ENCODE measurements at regions not wholly inside any gene's neighbourhood (a gene's known extent, or its start where the extent isn't known, plus 50 kb on each side); places are given as distances from the start of the nearest gene placed in this dataset.
"Not testable (repeated sequence)": the region's sequence is repeated elsewhere in the genome, so short reads cannot be mapped to it uniquely, and the experiment has no call there.

- CTCF ChIA-PET, result interaction anchor here (0.6 to 1.0 kb wide), 2 partner anchors 43 to 102 kb away, joined by 3 read pairs; no protein-coding TSS in a partner anchor
- H3K36me3 Mint-ChIP-seq (ENCODE audit: low read depth), result no peaks in the 10 kb centered on the region
- DNase-seq, result no peak
- peaks cover 2% of the 10 kb centered on the region for H3K4me1 Mint-ChIP-seq
- H3K27me3 Mint-ChIP-seq, result peaks cover 8% of the 10 kb centered on the region
- POLR2A ChIA-PET, result interaction anchor here (0.6 kb wide), 1 partner anchor 300 kb away, joined by 3 read pairs; no protein-coding TSS in a partner anchor
- no peak overlapping the region for H3K4me3 Mint-ChIP-seq
- no peaks in the 10 kb centered on the region for H3K9me3 Mint-ChIP-seq
- H3K27ac Mint-ChIP-seq, result no peak overlapping the region
These were observed 85.1 kb upstream of the ATL2 start for GRCh38 chr2:38462121-38462661.

- Mint-ChIP-seq H3K9me3 (no peaks in the 10 kb centered on the region), H3K36me3 (ENCODE audit: low read depth) (no peaks in the 10 kb centered on the region), H3K4me3 (no peak overlapping the region), H3K27ac (no peak overlapping the region), H3K4me1 (peaks cover 2% of the 10 kb centered on the region), H3K27me3 (peaks cover 8% of the 10 kb centered on the region)
- no peak for DNase-seq
- ChIA-PET POLR2A (no interaction called here), CTCF (no interaction called here)
These were observed 84.4 kb upstream of the ATL2 start for GRCh38 chr2:38461470-38461869.

DNA sequence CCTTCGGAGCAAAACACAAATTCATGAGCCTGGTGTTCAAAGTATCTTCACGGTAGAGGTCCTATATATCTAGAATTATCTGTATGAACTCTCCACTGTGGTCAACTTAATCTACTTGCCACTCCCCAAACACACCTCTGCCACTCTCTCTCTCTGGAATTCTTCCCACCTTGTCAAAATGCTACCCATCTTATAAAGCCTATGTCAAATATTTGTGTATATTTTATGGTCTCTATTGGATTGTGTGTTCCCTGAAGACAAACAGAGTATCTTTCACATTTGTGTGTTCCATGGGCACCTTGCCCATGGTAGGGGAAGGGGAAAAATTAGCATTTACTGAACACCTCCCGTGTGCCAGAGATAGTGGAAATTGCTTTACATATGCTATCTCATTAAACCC lies 83.2 kb upstream of the ATL2 start:
- no peak for DNase-seq
- H3K4me3 Mint-ChIP-seq, result no peak overlapping the region
- CTCF ChIA-PET, result interaction anchor here (2.0 kb wide), 1 partner anchor 10 kb away, joined by 4 read pairs; no protein-coding TSS in a partner anchor
- H3K4me1 Mint-ChIP-seq, result peaks cover 2% of the 10 kb centered on the region
- no peaks in the 10 kb centered on the region for H3K9me3 Mint-ChIP-seq
- H3K27me3 Mint-ChIP-seq, result peaks cover 8% of the 10 kb centered on the region
- no peak overlapping the region for H3K27ac Mint-ChIP-seq
- no peaks in the 10 kb centered on the region for H3K36me3 Mint-ChIP-seq (ENCODE audit: low read depth)
- POLR2A ChIA-PET, result no interaction called here

DNA sequence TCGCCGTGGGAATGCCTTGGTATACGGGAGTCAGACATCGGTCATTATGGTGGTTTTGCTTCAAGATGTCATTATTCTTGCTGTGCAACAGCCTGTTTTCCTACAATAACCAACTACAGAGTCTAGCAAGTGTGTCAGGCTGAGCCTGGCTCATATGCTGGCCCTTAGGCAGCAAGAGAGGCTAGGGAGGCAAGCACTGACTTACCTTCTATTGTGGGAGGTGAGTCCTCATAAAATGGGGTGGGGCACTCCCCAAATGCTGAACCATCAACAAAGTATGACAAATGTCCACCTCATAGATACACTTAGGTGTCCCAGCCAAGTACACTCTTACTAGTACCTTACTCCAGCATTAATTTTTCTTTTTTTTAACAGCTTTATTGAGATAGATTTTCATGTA lies 77.0 kb upstream of the ATL2 start:
- no peaks in the 10 kb centered on the region for H3K36me3 Mint-ChIP-seq (ENCODE audit: low read depth)
- H3K9me3 Mint-ChIP-seq, result no peaks in the 10 kb centered on the region
- H3K27me3 Mint-ChIP-seq, result peaks cover 13% of the 10 kb centered on the region
- DNase-seq, result no peak
- CTCF ChIA-PET, result no interaction called here
- no peak overlapping the region for H3K4me3 Mint-ChIP-seq
- POLR2A ChIA-PET, result no interaction called here
- no peaks in the 10 kb centered on the region for H3K4me1 Mint-ChIP-seq
- H3K27ac Mint-ChIP-seq, result no peak overlapping the region

- ChIA-PET POLR2A (interaction anchor here (0.6 kb wide), 1 partner anchor 27 kb away, joined by 3 read pairs; no protein-coding TSS in a partner anchor), CTCF (interaction anchor here (0.7 kb wide), 1 partner anchor 89 kb away, joined by 5 read pairs; no protein-coding TSS in a partner anchor)
- DNase-seq; H3K4me3 Mint-ChIP-seq; H3K27me3 Mint-ChIP-seq; H3K27ac Mint-ChIP-seq; H3K36me3 Mint-ChIP-seq (ENCODE audit: low read depth); H3K9me3 Mint-ChIP-seq; H3K4me1 Mint-ChIP-seq: not testable (repeated sequence)
These were observed 74.7 kb upstream of the ATL2 start for GRCh38 chr2:38451778-38452177.

GRCh38 chr2:38450509-38450908 lies 73.4 kb upstream of the ATL2 start:
- DNase-seq, result no peak
- peaks cover 6% of the 10 kb centered on the region for H3K27me3 Mint-ChIP-seq
- no peaks in the 10 kb centered on the region for H3K9me3 Mint-ChIP-seq
- ChIA-PET CTCF (no interaction called here), POLR2A (no interaction called here)
- no peaks in the 10 kb centered on the region for H3K36me3 Mint-ChIP-seq (ENCODE audit: low read depth)
- no peak overlapping the region for H3K27ac Mint-ChIP-seq
- H3K4me3 Mint-ChIP-seq, result no peak overlapping the region
- no peaks in the 10 kb centered on the region for H3K4me1 Mint-ChIP-seq

DNA sequence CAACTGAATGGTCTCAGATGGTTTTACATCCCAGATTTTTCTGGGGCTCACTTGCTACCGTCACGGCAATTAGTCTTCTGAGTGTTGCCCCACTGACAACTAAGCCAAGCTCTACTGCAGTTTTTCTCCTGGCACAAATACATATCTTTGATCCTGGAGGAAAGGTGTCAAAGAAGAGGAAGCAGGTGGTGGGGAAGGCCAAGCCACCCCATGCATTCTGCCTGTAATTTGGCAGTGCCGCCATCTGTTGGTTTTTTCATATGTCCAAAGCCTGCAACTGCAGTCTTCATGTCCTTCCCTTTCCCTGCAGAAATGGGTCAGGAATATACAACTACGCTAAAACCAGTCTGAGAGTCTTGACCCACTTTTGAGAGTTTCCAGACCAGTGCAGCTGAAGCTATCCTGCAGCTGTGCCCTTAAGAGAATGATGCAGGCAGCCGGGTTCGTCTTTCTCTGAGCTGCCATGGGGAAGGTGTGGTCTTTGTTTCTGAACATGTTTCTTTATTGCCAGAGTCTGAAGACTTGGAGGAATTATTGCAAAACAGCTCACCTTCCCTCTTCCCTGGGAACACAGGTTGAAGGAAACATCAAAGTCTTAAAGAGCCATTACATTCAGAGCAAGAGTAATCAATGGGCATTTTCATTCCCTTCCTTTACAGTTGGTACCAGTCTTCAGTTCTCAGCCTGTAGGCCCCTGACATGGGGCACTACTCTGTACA lies 71.8 kb upstream of the ATL2 start:
- Mint-ChIP-seq H3K27me3 (peaks cover 6% of the 10 kb centered on the region), H3K9me3 (no peaks in the 10 kb centered on the region), H3K36me3 (ENCODE audit: low read depth) (no peaks in the 10 kb centered on the region), H3K4me3 (no peak overlapping the region), H3K27ac (no peak overlapping the region), H3K4me1 (no peaks in the 10 kb centered on the region)
- DNase-seq, result no peak
- ChIA-PET CTCF (interaction anchor here (0.6 to 1.2 kb wide), 3 partner anchors 58 to 174 kb away, joined by 3 to 4 read pairs (median 3); no protein-coding TSS in a partner anchor), POLR2A (no interaction called here)

GRCh38 chr2:38446906-38447561 lies 70.0 kb upstream of the ATL2 start:
- H3K4me3 Mint-ChIP-seq, result no peak overlapping the region
- no peaks in the 10 kb centered on the region for H3K4me1 Mint-ChIP-seq
- DNase-seq, result no peak
- peaks cover 11% of the 10 kb centered on the region for H3K27me3 Mint-ChIP-seq
- ChIA-PET CTCF (interaction anchor here (0.6 kb wide), 1 partner anchor 147 kb away, joined by 3 read pairs; no protein-coding TSS in a partner anchor), POLR2A (no interaction called here)
- H3K27ac Mint-ChIP-seq, result no peak overlapping the region
- H3K9me3 Mint-ChIP-seq, result no peaks in the 10 kb centered on the region
- no peaks in the 10 kb centered on the region for H3K36me3 Mint-ChIP-seq (ENCODE audit: low read depth)

DNA sequence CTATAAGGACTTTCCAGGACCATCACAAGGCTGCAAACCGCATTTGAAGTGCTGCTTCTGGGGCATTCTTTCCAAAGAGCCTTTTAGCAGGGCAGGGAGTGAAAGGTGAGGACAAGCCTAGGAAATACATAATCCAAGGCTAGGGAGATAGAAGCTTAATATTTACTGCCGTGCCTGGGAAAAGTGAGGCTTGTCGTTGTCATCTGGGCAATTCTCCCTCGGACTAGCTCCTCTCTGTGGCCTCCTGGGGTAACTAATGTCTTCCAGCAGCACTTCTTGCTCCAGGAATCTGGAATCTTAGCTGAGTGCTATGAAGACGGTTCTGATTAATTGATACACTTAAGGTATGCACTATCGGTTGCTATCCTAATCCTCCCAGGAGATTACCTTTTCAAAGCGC lies 69.3 kb upstream of the ATL2 start:
- H3K4me3 Mint-ChIP-seq, result no peak overlapping the region
- no peaks in the 10 kb centered on the region for H3K9me3 Mint-ChIP-seq
- no peaks in the 10 kb centered on the region for H3K36me3 Mint-ChIP-seq (ENCODE audit: low read depth)
- ChIA-PET POLR2A (no interaction called here), CTCF (no interaction called here)
- H3K4me1 Mint-ChIP-seq, result no peaks in the 10 kb centered on the region
- peaks cover 14% of the 10 kb centered on the region for H3K27me3 Mint-ChIP-seq
- no peak for DNase-seq
- H3K27ac Mint-ChIP-seq, result no peak overlapping the region

- no peaks in the 10 kb centered on the region for H3K9me3 Mint-ChIP-seq
- H3K4me3 Mint-ChIP-seq, result no peak overlapping the region
- ChIA-PET POLR2A (no interaction called here), CTCF (no interaction called here)
- peaks cover 14% of the 10 kb centered on the region for H3K27me3 Mint-ChIP-seq
- H3K36me3 Mint-ChIP-seq (ENCODE audit: low read depth), result no peaks in the 10 kb centered on the region
- H3K4me1 Mint-ChIP-seq, result no peaks in the 10 kb centered on the region
- no peak overlapping the region for H3K27ac Mint-ChIP-seq
- DNase-seq, result no peak
These were observed 67.2 kb upstream of the ATL2 start for GRCh38 chr2:38444247-38444646.

DNA sequence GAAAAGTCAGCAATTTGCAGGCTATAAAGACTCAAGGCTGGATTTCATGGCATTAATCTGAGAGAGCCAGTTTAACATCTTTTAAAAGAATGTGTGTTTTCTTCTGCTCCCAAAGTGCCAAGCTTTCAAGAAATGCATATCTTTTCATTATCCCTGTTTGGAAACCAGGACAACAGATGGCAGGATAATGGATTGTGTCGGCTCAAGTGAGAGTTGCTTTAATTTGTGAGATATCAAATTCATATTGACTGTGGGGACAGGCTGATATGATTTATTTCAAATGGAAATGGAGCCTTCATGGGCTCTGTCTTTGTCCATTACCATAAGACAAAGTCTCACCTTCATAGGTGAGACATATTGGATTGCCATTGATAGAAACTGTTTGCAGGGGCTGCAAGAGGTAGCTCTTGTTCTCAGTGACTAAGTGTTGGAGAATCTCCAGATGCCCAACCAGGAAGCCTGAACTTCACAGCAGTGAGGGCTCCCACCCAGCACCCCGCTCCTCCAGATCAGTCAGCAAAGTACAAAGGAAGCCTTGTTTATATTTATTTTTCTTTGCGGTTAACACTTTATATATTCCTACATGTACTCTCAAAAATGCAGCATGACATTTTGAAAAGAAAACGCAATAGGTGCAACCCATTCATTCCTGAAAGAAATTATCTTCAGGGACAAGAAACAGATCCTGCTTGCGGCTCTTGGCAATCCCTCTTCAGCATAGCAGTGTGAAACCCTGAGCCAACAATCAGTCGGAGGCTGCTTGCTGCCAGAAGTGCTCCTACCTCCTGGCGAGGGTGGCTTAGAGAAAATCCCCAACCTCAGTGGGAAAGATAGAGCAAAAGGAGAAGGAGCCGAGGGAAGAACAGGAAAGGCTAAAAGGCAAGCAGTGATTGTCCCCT lies 65.8 kb upstream of the ATL2 start:
- Mint-ChIP-seq H3K27me3 (peaks cover 14% of the 10 kb centered on the region), H3K4me3 (no peak overlapping the region), H3K27ac (no peak overlapping the region), H3K4me1 (peaks cover 8% of the 10 kb centered on the region), H3K9me3 (no peaks in the 10 kb centered on the region), H3K36me3 (ENCODE audit: low read depth) (no peaks in the 10 kb centered on the region)
- DNase-seq, result no peak
- CTCF ChIA-PET, result no interaction called here
- POLR2A ChIA-PET, result no interaction called here

GRCh38 chr2:38441346-38441745 lies 64.3 kb upstream of the ATL2 start:
- Mint-ChIP-seq H3K27ac (no peak overlapping the region), H3K36me3 (ENCODE audit: low read depth) (no peaks in the 10 kb centered on the region), H3K9me3 (no peaks in the 10 kb centered on the region), H3K27me3 (peaks cover 14% of the 10 kb centered on the region), H3K4me1 (peaks cover 8% of the 10 kb centered on the region), H3K4me3 (no peak overlapping the region)
- ChIA-PET POLR2A (no interaction called here), CTCF (no interaction called here)
- no peak for DNase-seq

GRCh38 chr2:38440655-38441054 lies 63.6 kb upstream of the ATL2 start:
- no peak overlapping the region for H3K4me3 Mint-ChIP-seq
- H3K4me1 Mint-ChIP-seq, result peaks cover 8% of the 10 kb centered on the region
- CTCF ChIA-PET, result no interaction called here
- H3K27me3 Mint-ChIP-seq, result peaks cover 14% of the 10 kb centered on the region
- no peaks in the 10 kb centered on the region for H3K9me3 Mint-ChIP-seq
- DNase-seq, result no peak
- no peak overlapping the region for H3K27ac Mint-ChIP-seq
- H3K36me3 Mint-ChIP-seq (ENCODE audit: low read depth), result no peaks in the 10 kb centered on the region
- POLR2A ChIA-PET, result no interaction called here

All from activated CD4-positive, alpha-beta T cell treated with anti-CD3 and anti-CD28 coated beads, Interleukin-2, amount 10 ng/mL, durations not matched to agents 7 days and 5 days (primary cell).